Loucy (cell line): ENCODE measurements at regions not wholly inside any gene's neighbourhood (a gene's known extent, or its start where the extent isn't known, plus 50 kb on each side); places are given as distances from the start of the nearest gene placed in this dataset.

ENCODE experiments used
- H2AFZ ChIP-seq: fragments of 200-600 bp; sonication (generic); 2 replicates; pipeline ENCODE4 v1.6.0; 2016; ENCODE audit warnings: antibody characterized with exemption, mild to moderate bottlenecking, low read length, moderate library complexity
- H3F3A ChIP-seq: fragments of 200-600 bp; 2 replicates; pipeline ENCODE4 v1.6.0; 2016; ENCODE audit warnings: antibody characterized with exemption, low read depth, mild to moderate bottlenecking
- H3K27me3 ChIP-seq: fragments of 200-600 bp; sonication (generic); 2 replicates; pipeline ENCODE4 v1.6.1; 2014; ENCODE audit warnings: low read length, mild to moderate bottlenecking; ENCODE audit not compliant: insufficient read depth, poor library complexity, severe bottlenecking
- H3K36me3 ChIP-seq: fragments of 200-600 bp; sonication (generic); 2 replicates; pipeline ENCODE4 v1.6.1; 2016; ENCODE audit warnings: low read length; ENCODE audit not compliant: insufficient read depth
- H3K4me1 ChIP-seq: fragments of 200-600 bp; sonication (generic); 2 replicates; pipeline ENCODE4 v1.5.1; 2014; ENCODE audit warnings: low read length, mild to moderate bottlenecking; ENCODE audit not compliant: insufficient read depth, poor library complexity, severe bottlenecking
- H3K4me2 ChIP-seq: fragments of 200-600 bp; sonication (generic); 2 replicates; pipeline ENCODE4 v1.6.0; 2014; ENCODE audit warnings: antibody characterized with exemption, low read length, low read depth, mild to moderate bottlenecking; ENCODE audit not compliant: poor library complexity, severe bottlenecking
- H3K4me3 ChIP-seq: fragments of 200-600 bp; sonication (generic); 2 replicates; pipeline ENCODE4 v1.5.1; 2014; ENCODE audit warnings: low read length, mild to moderate bottlenecking, mixed read lengths; ENCODE audit not compliant: poor library complexity, severe bottlenecking
- H3K79me2 ChIP-seq: fragments of 200-600 bp; sonication (generic); 2 replicates; pipeline ENCODE4 v1.6.1; 2014; ENCODE audit warnings: low read length; ENCODE audit not compliant: insufficient read depth
- H3K9ac ChIP-seq: fragments of 200-600 bp; sonication (generic); 2 replicates; pipeline ENCODE4 v1.6.0; 2014; ENCODE audit warnings: mild to moderate bottlenecking, low read depth, low read length, moderate library complexity; ENCODE audit not compliant: poor library complexity, severe bottlenecking
- H3K9me2 ChIP-seq: fragments of 200-600 bp; sonication (generic); replicated peaks from 2 replicates; pipeline ENCODE4 v1.6.1; 2016; ENCODE audit warnings: low read depth, low read length, mixed read lengths
- H3K9me3 ChIP-seq: fragments of 200-600 bp; sonication (generic); 2 replicates; pipeline ENCODE4 v1.6.1; 2014; ENCODE audit warnings: mild to moderate bottlenecking, antibody characterized with exemption, low read length, low read depth; ENCODE audit not compliant: insufficient read depth
- H4K20me1 ChIP-seq: fragments of 200-600 bp; sonication (generic); 2 replicates; pipeline ENCODE4 v1.6.0; 2014; ENCODE audit warnings: antibody characterized with exemption, low read length, mild to moderate bottlenecking; ENCODE audit not compliant: insufficient read depth, poor library complexity, severe bottlenecking
- CTCF ChIP-seq: fragments of 200-600 bp; sonication (generic); conservative IDR thresholded peaks from 2 replicates; pipeline ENCODE4 v1.5.1; 2014; ENCODE audit warnings: mild to moderate bottlenecking, antibody characterized with exemption, low read length
- EZH2phosphoT487 ChIP-seq: fragments of 200-600 bp; IDR thresholded peaks from 2 replicates; pipeline ENCODE4 v1.6.1; 2018; ENCODE audit warnings: antibody characterized with exemption, mild to moderate bottlenecking, moderate library complexity, borderline replicate concordance

GRCh38 chr5:125476901-125477585, 730.6 kb upstream of the ZNF608 start:
- Histone ChIP-seq H3K9me2 (no peaks in the 10 kb centered on the region), H3K4me1 (no peaks in the 10 kb centered on the region), H3F3A (no peaks in the 10 kb centered on the region), H4K20me1 (no peaks in the 10 kb centered on the region), H3K4me2 (no peak overlapping the region), H3K79me2 (no peaks in the 10 kb centered on the region), H3K9ac (no peak overlapping the region), H3K9me3 (no peaks in the 10 kb centered on the region), H3K27me3 (no peaks in the 10 kb centered on the region), H3K36me3 (no peaks in the 10 kb centered on the region), H3K4me3 (no peak overlapping the region), H2AFZ (no peak overlapping the region)
- TF ChIP-seq EZH2phosphoT487 (no peak), CTCF (no peak)

GRCh38 chr5:125477586-125477975, 731.1 kb upstream of the ZNF608 start:
- H3F3A ChIP-seq, result no peaks in the 10 kb centered on the region
- H3K79me2 ChIP-seq, result no peaks in the 10 kb centered on the region
- no peak overlapping the region for H2AFZ ChIP-seq
- no peaks in the 10 kb centered on the region for H3K27me3 ChIP-seq
- no peaks in the 10 kb centered on the region for H4K20me1 ChIP-seq
- no peak overlapping the region for H3K9ac ChIP-seq
- no peaks in the 10 kb centered on the region for H3K9me3 ChIP-seq
- no peaks in the 10 kb centered on the region for H3K36me3 ChIP-seq
- no peak overlapping the region for H3K4me3 ChIP-seq
- TF ChIP-seq EZH2phosphoT487 (no peak), CTCF (no peak)
- H3K9me2 ChIP-seq, result no peaks in the 10 kb centered on the region
- H3K4me2 ChIP-seq, result no peak overlapping the region
- H3K4me1 ChIP-seq, result no peaks in the 10 kb centered on the region

GRCh38 chr5:125478599-125478998, 732.2 kb upstream of the ZNF608 start:
- no peaks in the 10 kb centered on the region for H3K27me3 ChIP-seq
- H3F3A ChIP-seq, result no peaks in the 10 kb centered on the region
- H3K4me2 ChIP-seq, result no peak overlapping the region
- H3K4me3 ChIP-seq, result no peak overlapping the region
- H3K4me1 ChIP-seq, result no peaks in the 10 kb centered on the region
- H3K36me3 ChIP-seq, result no peaks in the 10 kb centered on the region
- H3K79me2 ChIP-seq, result no peaks in the 10 kb centered on the region
- H3K9me3 ChIP-seq, result no peaks in the 10 kb centered on the region
- H3K9me2 ChIP-seq, result no peaks in the 10 kb centered on the region
- H3K9ac ChIP-seq, result no peak overlapping the region
- H4K20me1 ChIP-seq, result no peaks in the 10 kb centered on the region
- TF ChIP-seq EZH2phosphoT487, result no peak
- TF ChIP-seq CTCF, result no peak
- H2AFZ ChIP-seq, result no peak overlapping the region
